ENCODE measurements at regions not wholly inside any gene's neighbourhood (a gene's known extent, or its start where the extent isn't known, plus 50 kb on each side); places are given as distances from the start of the nearest gene placed in this dataset.

- no peaks in the 10 kb centered on the region for H3K36me3 ChIP-seq (ENCODE audit: control insufficient read depth, insufficient read depth, low read length)
- no peaks in the 10 kb centered on the region for H3K4me1 ChIP-seq (ENCODE audit: control insufficient read depth, insufficient read depth, low read length)
- no peaks in the 10 kb centered on the region for H3K27me3 ChIP-seq (ENCODE audit: control insufficient read depth, insufficient read depth, low read length)
- no peak overlapping the region for H3K4me3 ChIP-seq (ENCODE audit: low read length)
- no peaks in the 10 kb centered on the region for H3K9me3 ChIP-seq (replicated peaks; ENCODE audit: control insufficient read depth, low read depth, low read length)
- no peak for DNase-seq
- 72% methylated on average over 2 of the region's 5 CpGs for WGBS (ENCODE audit: insufficient coverage)
- H3K27ac ChIP-seq (ENCODE audit: low read length) = no peak overlapping the region
Observed at GRCh38 chr9:116008278-116008677, 145.3 kb upstream of the PAPPA start.

GRCh38 chr9:116009420-116009819 is 144.2 kb upstream of the PAPPA start:
- no peak overlapping the region for H3K27ac ChIP-seq (ENCODE audit: low read length)
- no peaks in the 10 kb centered on the region for H3K27me3 ChIP-seq (ENCODE audit: control insufficient read depth, insufficient read depth, low read length)
- H3K4me3 ChIP-seq (ENCODE audit: low read length) = no peak overlapping the region
- DNase-seq = no peak
- H3K9me3 ChIP-seq (replicated peaks; ENCODE audit: control insufficient read depth, low read depth, low read length) = no peaks in the 10 kb centered on the region
- no CpG with 5 or more reads among the region's 2 CpGs for WGBS (ENCODE audit: insufficient coverage)
- no peaks in the 10 kb centered on the region for H3K36me3 ChIP-seq (ENCODE audit: control insufficient read depth, insufficient read depth, low read length)
- no peaks in the 10 kb centered on the region for H3K4me1 ChIP-seq (ENCODE audit: control insufficient read depth, insufficient read depth, low read length)

GRCh38 chr9:116015855-116016254 is 137.7 kb upstream of the PAPPA start:
- no peaks in the 10 kb centered on the region for H3K36me3 ChIP-seq (ENCODE audit: control insufficient read depth, insufficient read depth, low read length)
- no peak overlapping the region for H3K4me3 ChIP-seq (ENCODE audit: low read length)
- no peaks in the 10 kb centered on the region for H3K27me3 ChIP-seq (ENCODE audit: control insufficient read depth, insufficient read depth, low read length)
- H3K4me1 ChIP-seq (ENCODE audit: control insufficient read depth, insufficient read depth, low read length) = no peaks in the 10 kb centered on the region
- DNase-seq = no peak
- no peaks in the 10 kb centered on the region for H3K9me3 ChIP-seq (replicated peaks; ENCODE audit: control insufficient read depth, low read depth, low read length)
- no peak overlapping the region for H3K27ac ChIP-seq (ENCODE audit: low read length)

- no peaks in the 10 kb centered on the region for H3K4me1 ChIP-seq (ENCODE audit: control insufficient read depth, insufficient read depth, low read length)
- WGBS (ENCODE audit: insufficient coverage) = no CpG with 5 or more reads among the region's 1 CpG
- H3K9me3 ChIP-seq (replicated peaks; ENCODE audit: control insufficient read depth, low read depth, low read length) = no peaks in the 10 kb centered on the region
- H3K36me3 ChIP-seq (ENCODE audit: control insufficient read depth, insufficient read depth, low read length) = no peaks in the 10 kb centered on the region
- no peak overlapping the region for H3K27ac ChIP-seq (ENCODE audit: low read length)
- no peak overlapping the region for H3K4me3 ChIP-seq (ENCODE audit: low read length)
- no peak for DNase-seq
- no peaks in the 10 kb centered on the region for H3K27me3 ChIP-seq (ENCODE audit: control insufficient read depth, insufficient read depth, low read length)
Observed at GRCh38 chr9:116020146-116020545, 133.4 kb upstream of the PAPPA start.

GRCh38 chr9:116020801-116021200 is 132.8 kb upstream of the PAPPA start:
- no peak for DNase-seq
- Histone ChIP-seq H3K27ac (ENCODE audit: low read length) (no peak overlapping the region), H3K27me3 (ENCODE audit: control insufficient read depth, insufficient read depth, low read length) (no peaks in the 10 kb centered on the region), H3K4me1 (ENCODE audit: control insufficient read depth, insufficient read depth, low read length) (no peaks in the 10 kb centered on the region), H3K36me3 (ENCODE audit: control insufficient read depth, insufficient read depth, low read length) (no peaks in the 10 kb centered on the region), H3K9me3 (replicated peaks; ENCODE audit: control insufficient read depth, low read depth, low read length) (no peaks in the 10 kb centered on the region), H3K4me3 (ENCODE audit: low read length) (no peak overlapping the region)

GRCh38 chr9:116027096-116027495 is 126.5 kb upstream of the PAPPA start:
- Histone ChIP-seq H3K27ac (ENCODE audit: low read length) (no peak overlapping the region), H3K36me3 (ENCODE audit: control insufficient read depth, insufficient read depth, low read length) (no peaks in the 10 kb centered on the region), H3K4me3 (ENCODE audit: low read length) (no peak overlapping the region), H3K27me3 (ENCODE audit: control insufficient read depth, insufficient read depth, low read length) (no peaks in the 10 kb centered on the region), H3K4me1 (ENCODE audit: control insufficient read depth, insufficient read depth, low read length) (no peaks in the 10 kb centered on the region), H3K9me3 (replicated peaks; ENCODE audit: control insufficient read depth, low read depth, low read length) (peaks cover 8% of the 10 kb centered on the region)
- no peak for DNase-seq
- WGBS (ENCODE audit: insufficient coverage) = no CpG with 5 or more reads among the region's 1 CpG

GRCh38 chr9:116027511-116027910 is 126.1 kb upstream of the PAPPA start:
- Histone ChIP-seq H3K9me3 (replicated peaks; ENCODE audit: control insufficient read depth, low read depth, low read length) (peaks cover 8% of the 10 kb centered on the region), H3K27me3 (ENCODE audit: control insufficient read depth, insufficient read depth, low read length) (no peaks in the 10 kb centered on the region), H3K27ac (ENCODE audit: low read length) (no peak overlapping the region), H3K4me3 (ENCODE audit: low read length) (no peak overlapping the region), H3K4me1 (ENCODE audit: control insufficient read depth, insufficient read depth, low read length) (no peaks in the 10 kb centered on the region), H3K36me3 (ENCODE audit: control insufficient read depth, insufficient read depth, low read length) (no peaks in the 10 kb centered on the region)
- WGBS (ENCODE audit: insufficient coverage) = no CpG with 5 or more reads among the region's 1 CpG
- DNase-seq = no peak

GRCh38 chr9:116027951-116028350 is 125.6 kb upstream of the PAPPA start:
- no peak overlapping the region for H3K4me3 ChIP-seq (ENCODE audit: low read length)
- peaks cover 8% of the 10 kb centered on the region for H3K9me3 ChIP-seq (replicated peaks; ENCODE audit: control insufficient read depth, low read depth, low read length)
- WGBS (ENCODE audit: insufficient coverage) = no CpG with 5 or more reads among the region's 1 CpG
- H3K36me3 ChIP-seq (ENCODE audit: control insufficient read depth, insufficient read depth, low read length) = no peaks in the 10 kb centered on the region
- no peaks in the 10 kb centered on the region for H3K27me3 ChIP-seq (ENCODE audit: control insufficient read depth, insufficient read depth, low read length)
- DNase-seq = no peak
- H3K4me1 ChIP-seq (ENCODE audit: control insufficient read depth, insufficient read depth, low read length) = no peaks in the 10 kb centered on the region
- H3K27ac ChIP-seq (ENCODE audit: low read length) = no peak overlapping the region

GRCh38 chr9:116030517-116030916 is 123.1 kb upstream of the PAPPA start:
- Histone ChIP-seq H3K27ac (ENCODE audit: low read length) (no peak overlapping the region), H3K4me3 (ENCODE audit: low read length) (no peak overlapping the region), H3K4me1 (ENCODE audit: control insufficient read depth, insufficient read depth, low read length) (no peaks in the 10 kb centered on the region), H3K9me3 (replicated peaks; ENCODE audit: control insufficient read depth, low read depth, low read length) (peaks cover 8% of the 10 kb centered on the region), H3K27me3 (ENCODE audit: control insufficient read depth, insufficient read depth, low read length) (no peaks in the 10 kb centered on the region), H3K36me3 (ENCODE audit: control insufficient read depth, insufficient read depth, low read length) (no peaks in the 10 kb centered on the region)
- DNase-seq = no peak

- no peak for DNase-seq
- Histone ChIP-seq H3K27ac (ENCODE audit: low read length) (no peak overlapping the region), H3K9me3 (replicated peaks; ENCODE audit: control insufficient read depth, low read depth, low read length) (peaks cover 8% of the 10 kb centered on the region), H3K4me3 (ENCODE audit: low read length) (no peak overlapping the region), H3K36me3 (ENCODE audit: control insufficient read depth, insufficient read depth, low read length) (no peaks in the 10 kb centered on the region), H3K27me3 (ENCODE audit: control insufficient read depth, insufficient read depth, low read length) (no peaks in the 10 kb centered on the region), H3K4me1 (ENCODE audit: control insufficient read depth, insufficient read depth, low read length) (no peaks in the 10 kb centered on the region)
- 90% methylated on average over 2 of the region's 4 CpGs for WGBS (ENCODE audit: insufficient coverage)
Observed at GRCh38 chr9:116032683-116033440, 120.7 kb upstream of the PAPPA start.

GRCh38 chr9:116039312-116039711 is 114.3 kb upstream of the PAPPA start:
- H3K4me1 ChIP-seq (ENCODE audit: control insufficient read depth, insufficient read depth, low read length) = no peaks in the 10 kb centered on the region
- no CpG with 5 or more reads among the region's 1 CpG for WGBS (ENCODE audit: insufficient coverage)
- no peaks in the 10 kb centered on the region for H3K27me3 ChIP-seq (ENCODE audit: control insufficient read depth, insufficient read depth, low read length)
- H3K36me3 ChIP-seq (ENCODE audit: control insufficient read depth, insufficient read depth, low read length) = no peaks in the 10 kb centered on the region
- no peak overlapping the region for H3K4me3 ChIP-seq (ENCODE audit: low read length)
- H3K9me3 ChIP-seq (replicated peaks; ENCODE audit: control insufficient read depth, low read depth, low read length) = no peaks in the 10 kb centered on the region
- H3K27ac ChIP-seq (ENCODE audit: low read length) = no peak overlapping the region
- no peak for DNase-seq

Measured in muscle of leg (tissue), 3 donors.